Left colon (tissue), 2 donors: ENCODE measurements at regions not wholly inside any gene's neighbourhood (a gene's known extent, or its start where the extent isn't known, plus 50 kb on each side); places are given as distances from the start of the nearest gene placed in this dataset.

Experiments
- ATAC-seq: fragments of 200-7000 bp; cut with Tn5 transposase; one replicate; pipeline ENCODE4 v1.9.1; 2020; ENCODE audit warnings: mild to moderate bottlenecking, moderate library complexity
- DNase-seq, 2 donors: peaks; one replicate each; pipeline ENCODE4 v3.0.0-alpha.2; 2020
- intact Hi-C, 2 donors: fragments of 100-400 bp; cut with DNase I in 1 of 2; cut with micrococcal nuclease in 1 of 2; formaldehyde crosslinking; loops; one replicate each; pipeline versions ENCODE4 v1.11.2 to v1.14.0; 2022; cut with DNase I, micrococcal nuclease
- donor health status: DM: no; HTN: no; CAD: no.
- donor health status: DM: yes; HTN: yes; CAD: no.

DNA sequence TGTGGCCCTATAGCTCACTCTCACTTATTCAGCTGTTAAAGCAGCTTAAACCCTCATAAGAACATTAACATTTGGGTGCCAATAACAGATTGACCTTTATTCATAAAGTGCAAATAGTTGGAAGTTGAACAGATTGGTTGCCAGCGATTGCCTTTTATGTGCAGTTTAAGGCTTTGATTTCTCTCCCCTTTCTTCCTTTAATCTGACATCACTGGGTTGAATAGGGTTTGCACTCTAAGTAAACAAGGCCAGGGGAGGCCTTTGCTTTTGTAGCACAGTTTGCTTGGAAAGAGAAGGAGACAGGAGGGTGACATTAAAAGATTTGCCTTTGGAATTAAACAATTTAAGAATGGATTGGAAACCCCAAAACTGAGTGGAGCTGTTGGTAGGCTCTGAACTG is 114.3 kb downstream of the NKX6-1 start:
- DNase-seq, result no peak
- intact Hi-C loops, result no loop called here
- ATAC-seq, result no peak

DNA sequence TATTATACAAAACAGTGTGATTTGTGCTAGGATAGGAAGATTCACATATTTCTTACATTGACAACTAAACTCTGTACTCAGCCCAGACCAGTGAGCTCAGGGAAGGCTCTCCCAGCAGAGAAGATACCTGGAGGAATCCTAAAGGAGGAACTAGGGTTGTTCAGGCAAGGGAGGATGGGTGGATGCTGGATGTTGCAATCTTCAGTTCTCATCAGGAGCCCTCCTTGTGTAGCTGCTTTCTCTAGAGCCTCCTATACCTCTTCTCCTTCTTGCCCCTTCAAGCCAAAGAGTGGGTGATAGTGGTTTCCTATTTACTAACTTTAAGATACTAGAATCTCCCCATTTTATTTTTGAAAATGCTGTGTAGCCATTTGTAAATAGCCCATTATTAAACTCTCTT is 117.3 kb downstream of the NKX6-1 start:
- DNase-seq, result no peak
- ATAC-seq, result no peak
- intact Hi-C loops, result no loop called here

DNA sequence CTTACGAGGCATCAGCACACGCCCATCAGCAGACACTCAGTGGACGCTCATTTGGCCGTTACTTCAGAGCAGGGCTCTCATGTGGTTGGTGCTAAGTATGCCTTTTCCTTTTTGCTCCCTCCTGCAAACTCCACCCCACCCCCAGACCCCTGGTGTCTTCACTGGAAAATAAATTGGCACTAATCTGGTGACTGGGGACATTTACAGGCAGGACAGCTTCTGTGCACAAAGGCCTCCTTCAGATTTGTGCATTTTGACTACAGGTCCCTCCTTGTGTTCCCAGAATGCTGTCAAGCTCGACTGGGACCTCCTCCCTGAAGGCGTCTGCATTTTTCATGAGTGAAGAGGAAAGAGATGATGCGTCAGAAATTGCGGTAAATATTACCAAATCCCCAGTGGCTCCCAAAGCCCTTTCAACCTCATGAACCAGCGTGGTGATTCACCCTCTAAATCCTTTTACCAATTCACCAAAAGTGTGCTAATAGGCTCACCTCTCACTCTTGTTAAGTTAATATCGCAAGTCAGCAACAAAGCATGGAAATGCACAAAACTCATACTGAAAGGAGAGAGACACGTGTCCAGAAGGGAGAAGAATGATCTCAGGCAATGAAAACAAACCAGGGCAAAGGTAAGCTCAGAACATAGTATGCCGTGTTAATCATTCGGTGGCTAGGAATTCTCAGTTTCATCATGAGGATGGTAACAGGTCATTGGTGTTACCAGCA is 119.0 kb downstream of the NKX6-1 start:
- no peak for ATAC-seq
- no peak for DNase-seq
- intact Hi-C loops, result no loop called here

DNA sequence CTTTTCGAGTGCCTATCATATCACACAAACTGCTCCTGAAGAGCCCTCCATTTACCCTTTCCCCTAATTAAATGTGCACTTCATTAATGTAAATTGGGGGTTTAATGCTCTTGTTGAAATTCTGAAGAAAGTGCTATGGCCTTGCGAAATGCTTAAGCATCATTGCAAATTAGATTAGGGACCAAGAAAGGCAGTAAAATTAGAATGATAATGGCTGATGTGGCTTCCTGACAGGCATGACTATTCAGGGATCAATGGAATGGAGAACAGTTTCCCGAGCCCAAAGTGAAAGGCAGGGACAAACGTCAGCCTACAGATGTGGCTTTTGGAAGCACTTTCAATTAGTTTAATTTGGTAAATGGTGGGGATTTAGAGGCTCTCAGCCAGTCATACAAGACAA is 120.1 kb downstream of the NKX6-1 start:
- no peak for DNase-seq
- no peak for ATAC-seq
- intact Hi-C loops, result no loop called here

DNA sequence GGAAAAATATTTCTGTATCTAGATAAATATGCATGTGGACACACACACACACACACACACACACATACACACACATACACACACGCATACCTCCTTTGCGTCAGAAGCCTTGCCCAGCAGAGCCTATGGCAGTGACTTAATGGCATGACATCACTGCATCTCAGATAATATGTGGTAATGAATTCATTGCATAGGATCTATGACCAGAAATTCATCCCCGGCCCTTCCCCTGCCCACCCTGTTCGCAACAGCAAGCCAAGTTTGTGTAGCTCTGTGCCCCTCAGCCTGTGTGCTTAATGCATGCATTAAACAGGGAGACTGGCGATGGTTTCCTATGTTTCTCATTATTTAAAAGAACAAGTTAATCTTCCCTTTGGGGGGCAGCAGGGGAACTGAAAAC is 120.7 kb downstream of the NKX6-1 start:
- ATAC-seq (no peak), DNase-seq (no peak)
- intact Hi-C loops, result no loop called here

DNA sequence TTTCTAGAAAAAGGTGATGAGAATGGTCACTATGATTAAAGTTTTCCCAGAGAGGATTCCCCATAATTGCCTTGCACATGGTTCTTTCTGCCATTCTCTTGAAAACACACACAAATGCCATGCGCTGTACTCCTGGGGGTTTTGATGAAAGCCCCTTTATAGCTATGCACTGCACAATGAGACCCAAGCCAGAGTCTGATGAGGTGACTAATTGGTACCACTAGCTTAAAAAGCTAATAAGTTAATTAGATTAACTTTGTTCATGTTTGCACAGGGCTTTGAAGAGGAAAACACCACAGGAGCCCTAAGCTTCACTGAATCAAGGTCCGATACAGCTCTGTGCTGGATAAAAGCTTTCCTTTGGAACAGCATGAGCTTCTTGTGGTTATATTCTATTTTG is 132.2 kb downstream of the NKX6-1 start:
- intact Hi-C loops, result no loop called here
- ATAC-seq, result no peak
- no peak for DNase-seq

DNA sequence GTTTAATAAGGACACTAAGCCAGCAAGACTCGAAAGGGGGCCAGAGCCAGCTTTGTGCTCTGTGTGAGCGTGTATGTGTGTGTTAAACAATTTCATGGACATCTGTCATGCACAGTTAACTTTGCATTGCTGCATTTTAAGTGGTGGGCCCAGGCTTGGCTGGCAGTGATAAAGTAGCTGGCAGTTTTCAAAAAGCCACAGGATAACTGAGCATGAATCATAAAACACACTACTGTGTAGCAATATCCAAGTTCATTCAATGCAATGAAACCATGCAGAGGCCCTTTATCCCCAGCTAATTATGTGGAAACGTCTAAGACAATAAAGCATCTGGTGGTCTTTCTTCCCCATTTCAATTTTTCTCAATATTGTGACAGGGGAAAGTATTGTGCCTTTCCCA is 132.9 kb downstream of the NKX6-1 start:
- no peak for DNase-seq
- ATAC-seq, result no peak
- intact Hi-C loops, result no loop called here

DNA sequence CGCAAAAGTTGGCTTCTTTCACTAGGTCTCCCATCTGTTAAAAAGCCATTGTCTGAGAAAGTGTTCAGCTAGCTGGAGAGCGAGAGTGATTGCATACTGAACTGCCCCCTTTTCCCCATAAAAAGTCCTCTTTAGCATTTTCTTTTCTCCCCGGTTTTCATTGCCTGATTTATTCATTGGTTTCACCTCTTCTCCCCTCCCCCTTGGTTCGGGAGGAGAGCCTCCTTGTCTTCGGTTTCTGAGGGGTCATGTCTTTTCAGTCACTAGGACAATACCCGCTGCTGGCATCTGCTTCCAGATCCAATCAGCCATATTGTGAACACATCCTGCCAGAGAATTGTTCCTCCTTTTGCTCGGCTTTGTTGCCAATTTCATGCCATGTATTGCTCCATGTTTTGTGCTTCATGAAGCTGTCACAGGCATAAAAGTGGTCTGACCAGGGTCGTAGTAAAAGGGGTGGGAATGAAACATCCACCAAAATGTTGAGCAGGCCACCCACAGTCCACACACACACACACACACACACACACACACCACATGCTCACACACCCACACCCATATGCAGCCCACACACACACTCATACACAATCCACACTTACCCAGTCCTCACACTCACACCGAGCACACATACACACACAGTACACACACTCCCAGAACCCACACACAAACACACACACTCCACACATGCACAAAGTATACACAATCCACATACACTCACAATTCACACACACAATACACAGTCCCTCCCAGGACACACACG is 136.0 kb downstream of the NKX6-1 start:
- ATAC-seq (no peak), DNase-seq (no peak)
- intact Hi-C loops, result no loop called here

DNA sequence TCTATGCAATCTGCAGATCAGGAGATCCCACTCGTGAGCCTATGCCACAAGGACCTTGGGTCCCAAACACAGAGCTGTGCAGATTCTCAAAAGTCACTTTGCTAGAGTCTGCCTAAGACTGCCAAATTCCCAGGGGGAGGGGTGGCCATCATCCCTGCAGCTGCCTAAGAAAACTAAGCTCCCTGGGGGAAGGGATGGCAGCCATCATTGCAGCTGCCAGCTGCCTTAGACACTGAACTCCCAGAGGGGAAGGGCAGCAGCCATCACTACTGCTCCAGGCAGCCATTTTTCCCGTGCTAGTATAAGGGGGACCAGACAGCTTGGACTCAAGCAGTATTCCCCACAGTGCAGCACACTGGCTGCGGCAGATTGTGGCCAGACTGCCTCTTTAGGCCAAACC is 156.9 kb downstream of the NKX6-1 start:
- DNase-seq (no peak), ATAC-seq (no peak)
- intact Hi-C loops, result no loop called here

DNA sequence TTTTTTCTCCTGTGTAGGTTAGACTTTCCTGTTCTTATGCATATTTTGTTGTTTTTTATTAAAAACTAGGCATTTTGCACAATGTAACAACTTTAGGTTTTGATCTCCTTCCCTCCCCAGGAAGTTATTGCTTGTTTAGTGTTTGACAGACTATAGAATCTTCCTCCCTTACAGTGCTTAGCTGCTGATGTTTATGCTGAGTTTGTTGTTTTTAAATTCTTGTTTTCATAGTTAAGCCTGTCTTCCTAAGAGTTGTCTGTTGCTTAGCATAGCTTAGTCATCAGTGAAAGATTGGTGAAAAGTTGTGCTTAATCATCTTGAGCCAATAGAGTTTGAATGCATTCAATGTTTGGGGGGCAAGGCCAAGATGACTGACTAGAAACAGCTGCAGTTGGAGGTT is 157.5 kb downstream of the NKX6-1 start:
- DNase-seq, result no peak
- no peak for ATAC-seq
- intact Hi-C loops, result no loop called here

DNA sequence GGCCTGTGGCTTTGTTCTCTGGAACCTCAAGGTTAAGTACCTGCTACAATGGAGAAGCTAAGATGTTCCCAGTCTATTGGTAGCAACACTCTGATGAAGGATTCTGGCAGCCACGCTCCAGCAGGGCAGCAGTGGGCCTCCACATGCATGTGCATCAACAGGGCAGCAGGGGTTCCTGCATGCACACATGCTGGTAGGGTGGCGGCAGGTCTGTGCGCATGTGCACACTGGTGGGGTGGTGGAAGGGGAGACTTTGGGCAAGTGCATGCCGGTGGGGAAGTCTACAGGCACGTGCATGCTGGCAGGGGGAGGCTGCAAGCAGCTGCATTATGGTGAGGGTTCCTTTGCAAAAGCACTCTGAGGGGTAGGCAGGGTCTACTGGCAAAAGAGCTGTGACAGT is 160.7 kb downstream of the NKX6-1 start:
- no peak for DNase-seq
- no peak for ATAC-seq
- intact Hi-C loops, result no loop called here

DNA sequence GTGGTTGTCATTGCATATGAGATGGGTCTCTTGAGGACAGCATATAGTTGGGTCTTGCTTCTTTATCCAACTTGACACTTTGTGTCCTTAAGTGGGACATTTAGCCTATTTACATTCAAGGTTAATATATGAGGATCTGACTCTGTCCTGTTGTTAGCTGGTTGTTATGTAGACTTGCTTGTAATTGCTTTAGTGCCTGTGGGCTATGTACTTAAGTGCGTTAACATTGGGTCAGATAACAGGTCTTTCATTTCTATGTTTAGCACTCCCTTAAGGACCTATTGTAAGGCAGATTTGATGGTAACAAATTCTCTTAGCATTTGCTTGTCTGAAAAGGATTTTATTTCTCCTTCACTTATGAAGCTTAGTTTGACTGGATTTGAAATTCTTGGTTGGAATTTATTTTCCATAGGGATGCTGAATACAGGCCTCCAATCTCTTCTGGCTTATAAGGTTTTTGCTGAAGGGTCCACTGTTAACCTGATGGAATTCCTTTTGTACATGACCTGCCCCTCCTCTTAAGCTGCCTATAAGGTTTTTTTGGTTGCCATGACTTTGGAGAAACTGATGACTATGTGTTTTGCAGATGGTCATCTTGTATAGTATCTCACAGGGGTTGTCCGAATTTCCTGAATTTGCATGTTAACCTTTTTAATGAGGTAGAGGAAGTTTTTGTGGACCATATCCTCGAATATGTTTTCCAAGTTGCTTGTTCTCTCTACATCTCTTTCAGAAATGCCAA is 162.0 kb downstream of the NKX6-1 start:
- ATAC-seq, result no peak
- intact Hi-C loops, result no loop called here
- DNase-seq, result no peak

DNA sequence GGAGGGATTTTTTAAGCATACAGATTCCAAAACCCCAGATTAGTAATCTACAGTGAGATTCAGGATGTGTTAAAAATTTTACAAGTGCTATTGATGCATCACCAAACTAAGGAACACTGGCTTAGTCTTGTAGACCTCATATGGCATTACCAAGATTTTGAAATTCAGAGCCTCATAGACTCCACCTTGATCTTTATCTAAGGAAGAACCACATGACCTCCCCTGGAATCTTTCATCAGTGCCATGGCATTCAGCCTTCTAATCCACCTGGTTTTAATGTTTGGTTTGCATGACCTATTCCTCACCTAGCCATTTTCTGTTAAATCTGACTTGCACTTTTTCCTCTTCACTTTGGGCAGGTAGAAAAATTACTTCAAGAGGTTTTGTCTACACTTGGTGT is 171.6 kb downstream of the NKX6-1 start:
- ATAC-seq (no peak), DNase-seq (no peak)
- intact Hi-C loops, result no loop called here

DNA sequence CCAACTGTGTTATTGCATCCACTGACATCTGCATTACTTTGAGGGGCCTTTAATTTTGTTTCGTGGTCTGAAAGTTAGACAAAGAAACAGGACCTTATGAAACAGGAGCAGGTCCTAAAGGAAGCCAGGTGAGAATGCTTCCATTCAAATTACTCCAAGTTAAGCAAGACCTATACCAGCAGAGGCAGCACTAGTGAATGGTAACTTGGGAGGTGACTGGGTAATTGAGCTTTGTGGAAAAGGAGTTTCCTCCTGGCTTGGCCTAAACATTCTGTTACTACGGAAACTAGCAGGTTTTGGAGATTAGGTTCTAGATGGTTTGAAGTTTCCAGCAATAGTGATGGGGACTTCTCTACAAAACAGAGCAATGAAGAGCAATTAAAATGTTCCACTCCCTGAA is 173.5 kb downstream of the NKX6-1 start:
- intact Hi-C loops, result no loop called here
- DNase-seq, result no peak
- ATAC-seq, result no peak

DNA sequence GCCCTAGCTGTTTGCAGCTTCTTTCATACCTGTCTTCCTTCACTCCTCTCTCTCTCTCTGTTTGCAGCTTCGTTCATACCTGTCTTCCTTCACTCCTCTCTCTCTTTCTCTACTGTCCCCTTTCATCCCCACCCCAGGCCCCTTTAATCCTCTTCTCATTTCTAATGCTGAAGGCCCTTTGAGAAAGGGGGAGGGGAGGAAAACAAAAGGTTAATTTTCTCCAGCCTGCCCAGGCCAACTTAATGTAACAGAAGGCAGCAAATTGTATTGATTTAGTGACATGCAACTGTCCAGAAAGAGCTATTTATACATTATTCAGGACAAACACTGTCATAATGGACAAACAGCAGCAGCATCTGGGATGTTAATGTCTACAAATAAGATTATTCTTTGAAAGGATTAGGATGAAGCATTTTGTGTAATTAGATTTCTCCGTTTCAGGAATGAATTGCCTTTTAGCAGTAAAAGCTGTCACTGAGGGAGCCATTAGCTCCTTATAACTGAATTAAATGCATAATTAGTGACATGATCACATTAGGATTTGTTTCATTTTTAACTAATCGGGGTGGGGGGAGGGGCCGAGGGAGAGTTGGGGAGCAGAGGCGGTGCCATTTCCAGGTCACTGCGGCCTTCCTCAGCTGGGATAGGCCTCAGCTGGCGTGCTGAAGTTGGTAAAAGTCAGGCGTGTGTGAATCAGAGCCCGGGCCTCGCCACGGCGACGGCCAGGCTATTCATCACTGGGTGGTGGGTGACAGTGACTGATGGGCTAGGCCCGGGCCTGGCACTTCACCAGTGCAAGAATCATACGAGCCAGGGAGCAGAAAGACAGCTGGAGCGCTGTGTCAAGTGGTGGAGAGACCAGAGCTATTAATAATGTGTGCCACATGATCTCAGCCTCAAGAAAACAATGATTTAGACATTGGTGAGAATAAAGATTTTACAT is 174.5 kb downstream of the NKX6-1 start:
- no peak for DNase-seq
- ATAC-seq, result no peak
- intact Hi-C loops, result no loop called here

DNA sequence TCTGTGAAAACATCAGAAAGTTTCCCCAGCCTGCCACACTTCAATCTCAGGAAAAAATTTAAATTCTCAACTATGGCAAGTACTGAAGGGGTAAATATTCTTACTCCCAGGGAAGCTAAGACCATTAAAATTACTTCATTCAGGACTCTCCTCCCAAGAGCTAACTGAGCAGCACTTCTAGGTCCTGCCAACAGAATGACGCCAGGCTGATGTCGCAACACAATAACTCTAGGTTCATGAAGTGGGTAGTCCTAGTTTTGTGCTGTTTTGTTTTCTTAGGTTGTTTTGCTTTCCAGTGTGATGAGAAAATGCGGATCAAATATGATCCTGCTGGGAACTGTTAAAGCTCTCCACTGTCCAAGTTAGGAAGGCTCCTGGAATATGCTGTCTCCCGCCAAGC is 180.0 kb downstream of the NKX6-1 start:
- ATAC-seq, result no peak
- intact Hi-C loops, result no loop called here
- DNase-seq, result no peak

DNA sequence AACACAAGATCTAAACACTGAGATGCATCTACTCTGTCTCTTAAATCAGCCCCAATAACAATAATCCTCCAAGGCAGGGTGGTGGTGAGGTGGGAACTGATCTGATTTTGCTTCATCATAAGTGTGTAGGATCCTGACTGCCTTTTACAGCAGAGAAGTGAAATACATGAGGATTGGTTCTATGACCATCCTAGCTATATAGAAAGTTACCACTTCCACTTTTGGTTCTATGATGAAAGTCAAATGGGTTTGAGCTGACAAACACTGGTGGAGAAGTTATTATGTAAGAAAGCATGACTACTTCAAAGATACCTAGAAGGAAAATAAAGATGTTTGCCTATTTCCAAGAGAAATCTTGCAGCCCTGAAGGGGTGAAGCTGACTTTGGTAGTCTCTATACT is 181.6 kb downstream of the NKX6-1 start:
- no peak for ATAC-seq
- intact Hi-C loops, result no loop called here
- DNase-seq, result no peak

DNA sequence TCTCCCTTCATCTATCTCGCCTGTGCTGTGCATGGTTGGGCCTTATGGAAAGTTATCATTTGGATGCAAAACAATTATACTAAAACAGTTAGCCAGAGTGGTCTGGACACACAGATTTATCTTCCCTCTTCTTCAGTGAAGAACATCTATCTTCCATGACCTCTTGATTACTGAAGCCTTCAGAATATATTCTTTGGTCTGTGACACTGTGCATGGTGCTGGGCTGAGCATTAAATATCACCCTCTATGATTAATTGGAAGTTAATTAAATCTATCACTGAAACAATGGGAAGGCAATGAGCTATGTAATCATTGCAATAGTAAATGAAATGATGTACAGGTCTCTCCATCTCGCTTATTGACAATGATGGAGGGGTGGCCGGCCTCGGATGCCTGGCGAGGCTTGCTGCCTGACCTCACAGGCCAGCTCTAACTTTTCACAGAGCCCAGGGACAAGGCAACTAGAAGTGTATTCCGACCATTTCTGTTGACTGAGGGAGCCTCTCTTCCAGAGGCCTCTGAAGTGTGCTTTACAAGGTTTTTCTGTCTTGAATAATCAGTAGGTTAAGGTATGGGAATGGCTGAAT is 186.6 kb downstream of the NKX6-1 start:
- intact Hi-C loops, result no loop called here
- DNase-seq, result no peak
- ATAC-seq, result no peak

DNA sequence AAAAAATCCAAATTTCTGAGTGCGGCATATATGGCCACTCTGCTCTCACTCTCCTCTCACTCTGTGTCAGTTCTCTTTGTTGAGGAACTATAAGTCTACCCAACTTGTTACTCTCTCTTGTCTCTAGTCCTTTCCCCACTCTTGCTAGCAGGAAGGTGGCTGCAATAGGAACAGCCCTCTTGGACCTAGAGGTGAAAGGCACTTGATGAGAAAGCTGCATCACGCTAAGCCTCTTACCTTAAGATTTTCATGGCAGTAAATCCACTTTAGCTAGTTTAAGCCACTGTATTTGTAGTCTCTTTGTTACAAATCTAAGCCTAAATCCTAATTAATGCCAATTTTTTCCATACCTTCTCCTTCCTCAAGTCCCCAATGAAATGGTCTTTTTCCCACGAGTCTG is 189.9 kb downstream of the NKX6-1 start:
- intact Hi-C loops, result no loop called here
- no peak for DNase-seq
- no peak for ATAC-seq
